ENCODE measurements at regions not wholly inside any gene's neighbourhood (a gene's known extent, or its start where the extent isn't known, plus 50 kb on each side); places are given as distances from the start of the nearest gene placed in this dataset.

DNA sequence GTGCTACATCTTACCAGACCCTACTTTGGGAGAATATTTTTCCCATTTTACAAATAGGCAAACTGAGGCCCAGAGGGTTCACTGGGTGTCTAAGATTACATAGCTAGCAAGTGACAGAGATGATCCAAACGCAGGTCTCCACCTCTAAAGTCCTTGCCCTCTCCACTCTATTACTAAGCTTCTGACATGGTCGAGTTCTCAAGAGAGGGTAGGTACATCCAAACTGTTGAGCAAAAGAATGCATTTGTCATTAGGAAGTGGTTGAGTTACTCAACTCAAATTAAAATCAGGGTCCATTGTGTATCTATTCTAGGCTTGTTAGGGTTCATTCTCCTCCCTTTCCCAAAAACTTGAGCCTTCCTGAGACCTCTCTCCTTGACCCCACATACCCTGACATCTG is 680.6 kb upstream of the FANCL start:
- TF ChIP-seq ZNF70 (CRISPR knock-in tag; IDR thresholded peaks at IDR 0.05): no peak
- TF ChIP-seq OSR1 (CRISPR knock-in tag; IDR thresholded peaks at IDR 0.05): no peak
- TF ChIP-seq TCF4 (CRISPR knock-in tag; IDR thresholded peaks at IDR 0.05; ENCODE audit: borderline replicate concordance): no peak
- TF ChIP-seq RARB (CRISPR knock-in tag; IDR thresholded peaks at IDR 0.05): no peak
- TF ChIP-seq ZFP30 (CRISPR knock-in tag; IDR thresholded peaks at IDR 0.05): no peak
- no peak for TF ChIP-seq ARNTL (CRISPR knock-in tag; IDR thresholded peaks at IDR 0.05; ENCODE audit: borderline replicate concordance, low read depth)
- no peak for TF ChIP-seq TOX (CRISPR knock-in tag; IDR thresholded peaks at IDR 0.05; ENCODE audit: borderline replicate concordance)
- TF ChIP-seq ZNF565 (CRISPR knock-in tag; conservative IDR thresholded peaks at IDR 0.05; ENCODE audit: low read depth): no peak
- no peak for TF ChIP-seq ZFP3 (CRISPR knock-in tag; IDR thresholded peaks at IDR 0.05)
